Liver (tissue), 8 donors: ENCODE measurements at regions not wholly inside any gene's neighbourhood (a gene's known extent, or its start where the extent isn't known, plus 50 kb on each side); places are given as distances from the start of the nearest gene placed in this dataset.

Source experiments
- DNase-seq: peaks from one replicate; pipeline ENCODE4 v3.0.0-alpha.2; 2017; ENCODE audit warnings: low spot score
- H3K27ac ChIP-seq, 2 donors: one replicate each; pipeline ENCODE4 v1.7.0; 2013; ENCODE audit warnings: inconsistent platforms in 2 of 2, low read length in 2 of 2, control low read depth in 1 of 2, low read depth in 1 of 2, mild to moderate bottlenecking in 1 of 2
- H3K27me3 ChIP-seq, 4 donors: one replicate each; pipeline versions ENCODE4 v1.6.1 to v1.7.0; 2013; ENCODE audit warnings: low read length in 3 of 4, inconsistent platforms in 1 of 4, mild to moderate bottlenecking in 1 of 4, moderate library complexity in 1 of 4; ENCODE audit not compliant: control insufficient read depth in 4 of 4, insufficient read depth in 4 of 4
- H3K36me3 ChIP-seq, 4 donors: one replicate each; pipeline versions ENCODE4 v1.6.1 to v1.7.0; 2013; ENCODE audit warnings: low read length in 3 of 4, mild to moderate bottlenecking in 3 of 4, low read depth in 1 of 4, moderate library complexity in 1 of 4; ENCODE audit not compliant: control insufficient read depth in 4 of 4, insufficient read depth in 3 of 4
- H3K4me1 ChIP-seq, 4 donors: one replicate each; pipeline versions ENCODE4 v1.6.1 to v1.7.0; 2013; ENCODE audit warnings: low read length in 3 of 4, mild to moderate bottlenecking in 3 of 4, moderate library complexity in 1 of 4; ENCODE audit not compliant: control insufficient read depth in 4 of 4, insufficient read depth in 4 of 4
- H3K4me3 ChIP-seq, 3 donors: one replicate each; pipeline versions ENCODE4 v1.6.1 to v1.7.0; 2013; ENCODE audit warnings: low read length in 3 of 3, control low read depth in 1 of 3, low read depth in 1 of 3, mild to moderate bottlenecking in 1 of 3
- H3K9ac ChIP-seq, 2 donors: one replicate each; pipeline ENCODE4 v1.7.0; 2013; ENCODE audit warnings: low read length in 2 of 2, mild to moderate bottlenecking in 2 of 2, moderate library complexity in 2 of 2, control low read depth in 1 of 2, low read depth in 1 of 2
- H3K9me3 ChIP-seq, 4 donors: one replicate each; pipeline versions ENCODE4 v1.6.1 to v1.7.0; 2013; ENCODE audit warnings: low read length in 3 of 4; ENCODE audit not compliant: control insufficient read depth in 4 of 4
- CTCF ChIP-seq: fragments of 150-350 bp; IDR thresholded peaks from 2 replicates; pipeline ENCODE4 v1.5.1; 2017; ENCODE audit warnings: improper control_type of control experiment, low read depth, low read length; ENCODE audit not compliant: missing input control
- EGR1 ChIP-seq, 2 donors: IDR thresholded peaks; 2 replicates each; pipeline ENCODE4 v1.6.1; 2016 to 2018; ENCODE audit warnings: antibody characterized with exemption in 2 of 2, low read depth in 2 of 2
- FOXA1 ChIP-seq: IDR thresholded peaks from 2 replicates; pipeline ENCODE4 v1.6.1; 2016; ENCODE audit warnings: antibody characterized with exemption
- FOXA2 ChIP-seq: IDR thresholded peaks from 2 replicates; pipeline ENCODE4 v1.6.1; 2016; ENCODE audit warnings: antibody characterized with exemption
- GABPA ChIP-seq, 2 donors: IDR thresholded peaks in 1 of 2; conservative IDR thresholded peaks in 1 of 2; 2 replicates each; pipeline ENCODE4 v1.6.1; 2016; ENCODE audit warnings: antibody characterized with exemption in 2 of 2, mild to moderate bottlenecking in 1 of 2, moderate library complexity in 1 of 2
- HNF4A ChIP-seq, 2 donors: conservative IDR thresholded peaks; 2 replicates each; pipeline ENCODE4 v1.6.1; 2016; ENCODE audit warnings: antibody characterized with exemption in 2 of 2, mild to moderate bottlenecking in 2 of 2
- HNF4G ChIP-seq: IDR thresholded peaks from 2 replicates; pipeline ENCODE4 v1.6.1; 2016; ENCODE audit warnings: antibody characterized with exemption
- JUND ChIP-seq, 2 donors: IDR thresholded peaks; 2 replicates each; pipeline ENCODE4 v1.6.1; 2016; ENCODE audit warnings: antibody characterized with exemption in 2 of 2
- MAX ChIP-seq: IDR thresholded peaks from 2 replicates; pipeline ENCODE4 v1.6.1; 2016; ENCODE audit warnings: antibody characterized with exemption
- NR2F2 ChIP-seq: IDR thresholded peaks from 2 replicates; pipeline ENCODE4 v1.6.1; 2016; ENCODE audit warnings: antibody characterized with exemption
- RAD21 ChIP-seq, 2 donors: IDR thresholded peaks; 2 replicates each; pipeline ENCODE4 v1.6.1; 2016; ENCODE audit warnings: antibody characterized with exemption in 2 of 2, mild to moderate bottlenecking in 2 of 2
- REST ChIP-seq: IDR thresholded peaks from 2 replicates; pipeline ENCODE4 v1.6.1; 2016; ENCODE audit warnings: antibody characterized with exemption, mild to moderate bottlenecking
- RXRA ChIP-seq, 2 donors: IDR thresholded peaks; 2 replicates each; pipeline ENCODE4 v1.6.1; 2017 to 2018; ENCODE audit warnings: antibody characterized with exemption in 2 of 2, mild to moderate bottlenecking in 1 of 2
- SP1 ChIP-seq: IDR thresholded peaks from 2 replicates; pipeline ENCODE4 v1.6.1; 2018; ENCODE audit warnings: antibody characterized with exemption, mild to moderate bottlenecking
- TAF1 ChIP-seq: conservative IDR thresholded peaks from 2 replicates; pipeline ENCODE4 v1.6.1; 2016; ENCODE audit warnings: antibody characterized with exemption, mild to moderate bottlenecking
- YY1 ChIP-seq: IDR thresholded peaks from 2 replicates; pipeline ENCODE4 v1.6.1; 2016; ENCODE audit warnings: antibody characterized with exemption, mild to moderate bottlenecking
- ZBTB33 ChIP-seq: IDR thresholded peaks from 2 replicates; pipeline ENCODE4 v1.6.1; 2016; ENCODE audit warnings: antibody characterized with exemption
- WGBS: extraction: QIAGEN DNeasy Blood & Tissue Kit; methylation state at CpG from one replicate; pipeline ENCODE4 v1.1.7; 2013; 5-methylcytosine and 5-hydroxymethylcytosine counted together
- TF ChIP-seq, protein P1 (sequence below): IDR thresholded peaks from 2 replicates; pipeline ENCODE4 v1.6.1; 2016; ENCODE audit warnings: antibody characterized with exemption
- donor health status: healthy.
- donor health status: healthy.
- donor health status: healthy.
- donor health status: healthy.
- donor health status: healthy.

GRCh38 chr15:81885135-81885534 is 160.7 kb downstream of the MEX3B start (continued):
- TF ChIP-seq SP1 (no peak), RXRA (IDR thresholded peaks at IDR 0.05) (no peak), ZBTB33 (no peak)

GRCh38 chr15:81882504-81882903 is 163.3 kb downstream of the MEX3B start:
- no peak overlapping the region for H3K4me3 ChIP-seq
- no peak overlapping the region for H3K27ac ChIP-seq
- WGBS = 56% methylated on average over 5 of the region's 5 CpGs
- TF ChIP-seq RXRA (IDR thresholded peaks at IDR 0.05) = no peak
- no peak for TF ChIP-seq FOXA1
- TF ChIP-seq HNF4G = no peak
- no peak for TF ChIP-seq GABPA (IDR thresholded peaks at IDR 0.05 in 1 of 2, conservative IDR thresholded peaks at IDR 0.05 in 1 of 2)
- TF ChIP-seq RAD21 (IDR thresholded peaks at IDR 0.05) = no peak
- TF ChIP-seq HNF4A (conservative IDR thresholded peaks at IDR 0.05) = no peak
- TF ChIP-seq REST = no peak
- no peak for TF ChIP-seq FOXA2
- no peak for TF ChIP-seq YY1
- TF ChIP-seq TAF1 = no peak
- no peak for TF ChIP-seq MAX
- no peak for TF ChIP-seq NR2F2
- TF ChIP-seq JUND (IDR thresholded peaks at IDR 0.05) = no peak
- no peak for TF ChIP-seq EGR1 (IDR thresholded peaks at IDR 0.05; ENCODE audit: low read depth in 2 of 2)
- no peak for TF ChIP-seq CTCF
- TF ChIP-seq ZBTB33 = no peak
- TF ChIP-seq, protein P1, sequence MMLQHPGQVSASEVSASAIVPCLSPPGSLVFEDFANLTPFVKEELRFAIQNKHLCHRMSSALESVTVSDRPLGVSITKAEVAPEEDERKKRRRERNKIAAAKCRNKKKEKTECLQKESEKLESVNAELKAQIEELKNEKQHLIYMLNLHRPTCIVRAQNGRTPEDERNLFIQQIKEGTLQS = no peak
- H3K4me1 ChIP-seq = no peaks in the 10 kb centered on the region
- no peaks in the 10 kb centered on the region for H3K9me3 ChIP-seq
- H3K9ac ChIP-seq = no peak overlapping the region
- no peaks in the 10 kb centered on the region for H3K36me3 ChIP-seq
- DNase-seq = no peak
- peaks cover 0 to 2% (median 0%) of the 10 kb centered on the region in 4 donors for H3K27me3 ChIP-seq
